ENCODE measurements at regions not wholly inside any gene's neighbourhood (a gene's known extent, or its start where the extent isn't known, plus 50 kb on each side); places are given as distances from the start of the nearest gene placed in this dataset.

DNA sequence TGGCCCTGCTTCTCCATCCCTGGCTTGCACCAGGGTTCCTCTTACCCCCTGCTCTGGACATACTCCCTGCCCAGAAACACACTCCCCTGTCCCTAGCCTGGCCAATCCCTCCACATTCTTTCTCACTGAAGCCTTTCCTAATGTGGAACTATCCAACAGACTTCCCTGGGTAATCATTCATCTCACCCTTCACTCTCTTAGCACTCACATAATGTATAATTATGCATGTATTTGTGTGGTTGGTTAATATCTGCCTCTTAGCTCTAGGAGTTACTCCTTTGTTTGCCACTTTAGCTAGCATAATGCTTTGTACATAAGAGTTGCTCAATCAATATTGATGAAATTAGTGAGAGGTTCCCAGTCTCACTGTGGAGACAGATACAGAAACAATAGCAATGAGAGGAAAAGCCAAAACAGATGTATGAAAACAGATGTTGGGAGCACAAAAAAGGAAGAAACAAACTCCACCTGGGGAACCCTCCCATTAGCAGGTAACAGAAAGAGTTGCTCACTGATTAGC lies 76.9 kb upstream of the WARS2 start (continued):
- TF ChIP-seq, protein P1, sequence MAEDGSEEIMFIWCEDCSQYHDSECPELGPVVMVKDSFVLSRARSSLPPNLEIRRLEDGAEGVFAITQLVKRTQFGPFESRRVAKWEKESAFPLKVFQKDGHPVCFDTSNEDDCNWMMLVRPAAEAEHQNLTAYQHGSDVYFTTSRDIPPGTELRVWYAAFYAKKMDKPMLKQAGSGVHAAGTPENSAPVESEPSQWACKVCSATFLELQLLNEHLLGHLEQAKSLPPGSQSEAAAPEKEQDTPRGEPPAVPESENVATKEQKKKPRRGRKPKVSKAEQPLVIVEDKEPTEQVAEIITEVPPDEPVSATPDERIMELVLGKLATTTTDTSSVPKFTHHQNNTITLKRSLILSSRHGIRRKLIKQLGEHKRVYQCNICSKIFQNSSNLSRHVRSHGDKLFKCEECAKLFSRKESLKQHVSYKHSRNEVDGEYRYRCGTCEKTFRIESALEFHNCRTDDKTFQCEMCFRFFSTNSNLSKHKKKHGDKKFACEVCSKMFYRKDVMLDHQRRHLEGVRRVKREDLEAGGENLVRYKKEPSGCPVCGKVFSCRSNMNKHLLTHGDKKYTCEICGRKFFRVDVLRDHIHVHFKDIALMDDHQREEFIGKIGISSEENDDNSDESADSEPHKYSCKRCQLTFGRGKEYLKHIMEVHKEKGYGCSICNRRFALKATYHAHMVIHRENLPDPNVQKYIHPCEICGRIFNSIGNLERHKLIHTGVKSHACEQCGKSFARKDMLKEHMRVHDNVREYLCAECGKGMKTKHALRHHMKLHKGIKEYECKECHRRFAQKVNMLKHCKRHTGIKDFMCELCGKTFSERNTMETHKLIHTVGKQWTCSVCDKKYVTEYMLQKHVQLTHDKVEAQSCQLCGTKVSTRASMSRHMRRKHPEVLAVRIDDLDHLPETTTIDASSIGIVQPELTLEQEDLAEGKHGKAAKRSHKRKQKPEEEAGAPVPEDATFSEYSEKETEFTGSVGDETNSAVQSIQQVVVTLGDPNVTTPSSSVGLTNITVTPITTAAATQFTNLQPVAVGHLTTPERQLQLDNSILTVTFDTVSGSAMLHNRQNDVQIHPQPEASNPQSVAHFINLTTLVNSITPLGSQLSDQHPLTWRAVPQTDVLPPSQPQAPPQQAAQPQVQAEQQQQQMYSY (CRISPR knock-in tag; IDR thresholded peaks at IDR 0.05): no peak
- TF ChIP-seq EP300 (IDR thresholded peaks at IDR 0.05; ENCODE audit: borderline replicate concordance in 1 of 2, control insufficient read depth in 1 of 2, low read depth in 2 of 2, low read length in 2 of 2): no peak
- TF ChIP-seq JUNB (IDR thresholded peaks at IDR 0.05): no peak
- no peak for TF ChIP-seq STAT1 (conservative IDR thresholded peaks at IDR 0.05)

DNA sequence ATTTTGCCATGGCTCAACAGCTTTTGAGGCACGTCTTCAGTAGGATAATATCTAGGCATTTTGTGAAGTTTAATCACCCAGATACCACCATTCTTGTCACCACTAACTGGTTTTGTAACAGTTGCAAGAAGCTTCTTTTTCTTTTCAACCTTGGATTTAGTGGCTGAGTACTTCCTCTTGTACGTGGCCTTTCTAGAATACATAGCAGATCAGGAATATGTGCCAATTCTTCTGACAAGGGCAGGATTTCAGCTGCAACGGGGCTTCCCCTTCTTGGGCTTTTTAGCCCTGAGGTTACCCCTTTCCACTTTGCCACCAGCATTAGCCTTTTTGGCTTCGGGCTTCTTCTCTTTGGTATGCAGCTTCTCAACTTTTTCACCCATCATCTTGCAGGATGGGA lies 79.3 kb upstream of the WARS2 start:
- in situ Hi-C loops (cut with MboI) (no loop called here), intact Hi-C loops (cut with micrococcal nuclease; ENCODE audit: unreplicated experiment) (no loop called here)
- ChIA-PET RAD21 (ENCODE audit: unreplicated experiment) (no interaction called here), CTCF (no interaction called here), SMC1A (ENCODE audit: uncharacterized antibody, unreplicated experiment) (interaction anchor here (0.7 to 1.4 kb wide), 4 partner anchors 9 to 1082 kb away, joined by 3 to 4 read pairs (median 4); no protein-coding TSS in a partner anchor), POLR2A (no interaction called here)
- Histone ChIP-seq H3K36me3 (ENCODE audit: control insufficient read depth in 2 of 2, insufficient read depth in 2 of 2, low read length in 1 of 2) (no peaks in the 10 kb centered on the region), H3K4me3 (no peak overlapping the region), H3K4me1 (ENCODE audit: control insufficient read depth, insufficient read depth, low read length) (no peaks in the 10 kb centered on the region), H3K4me2 (ENCODE audit: control insufficient read depth, insufficient read depth) (no peak overlapping the region), H3K9ac (ENCODE audit: control insufficient read depth, insufficient read depth, low read length) (no peak overlapping the region), H3K27me3 (replicated peaks in 1 of 2; ENCODE audit: control insufficient read depth in 2 of 2, insufficient read depth in 2 of 2, low read length in 1 of 2) (no peaks in the 10 kb centered on the region), H3K9me3 (replicated peaks; ENCODE audit: control insufficient read depth, insufficient read depth, low read length) (no peaks in the 10 kb centered on the region), H4K20me1 (ENCODE audit: control insufficient read depth, insufficient read depth) (no peaks in the 10 kb centered on the region), H2AFZ (ENCODE audit: control insufficient read depth, low read depth, low read length) (no peak overlapping the region), H3K27ac (ENCODE audit: control insufficient read depth, insufficient read depth) (no peak overlapping the region), H3K79me2 (ENCODE audit: control insufficient read depth, insufficient read depth, low read length) (no peaks in the 10 kb centered on the region)
- DNase-seq (ENCODE audit: low read depth, low spot score): no peak
- no peak for ATAC-seq
- 66% methylated on average over 4 of the region's 4 CpGs for WGBS (ENCODE audit: insufficient coverage, insufficient replicate concordance, low lambda C conversion rate, missing lambda C conversion rate)
- BruUV-seq (replicated peaks): no TSS peak
- no peak for FAIRE-seq
- TF ChIP-seq EED (IDR thresholded peaks at IDR 0.05; ENCODE audit: low read depth) (no peak), HDAC2 (IDR thresholded peaks at IDR 0.05) (no peak), ZNF274 (IDR thresholded peaks at IDR 0.05; ENCODE audit: insufficient read depth, insufficient read length) (no peak)
- TF ChIP-seq, protein P2, sequence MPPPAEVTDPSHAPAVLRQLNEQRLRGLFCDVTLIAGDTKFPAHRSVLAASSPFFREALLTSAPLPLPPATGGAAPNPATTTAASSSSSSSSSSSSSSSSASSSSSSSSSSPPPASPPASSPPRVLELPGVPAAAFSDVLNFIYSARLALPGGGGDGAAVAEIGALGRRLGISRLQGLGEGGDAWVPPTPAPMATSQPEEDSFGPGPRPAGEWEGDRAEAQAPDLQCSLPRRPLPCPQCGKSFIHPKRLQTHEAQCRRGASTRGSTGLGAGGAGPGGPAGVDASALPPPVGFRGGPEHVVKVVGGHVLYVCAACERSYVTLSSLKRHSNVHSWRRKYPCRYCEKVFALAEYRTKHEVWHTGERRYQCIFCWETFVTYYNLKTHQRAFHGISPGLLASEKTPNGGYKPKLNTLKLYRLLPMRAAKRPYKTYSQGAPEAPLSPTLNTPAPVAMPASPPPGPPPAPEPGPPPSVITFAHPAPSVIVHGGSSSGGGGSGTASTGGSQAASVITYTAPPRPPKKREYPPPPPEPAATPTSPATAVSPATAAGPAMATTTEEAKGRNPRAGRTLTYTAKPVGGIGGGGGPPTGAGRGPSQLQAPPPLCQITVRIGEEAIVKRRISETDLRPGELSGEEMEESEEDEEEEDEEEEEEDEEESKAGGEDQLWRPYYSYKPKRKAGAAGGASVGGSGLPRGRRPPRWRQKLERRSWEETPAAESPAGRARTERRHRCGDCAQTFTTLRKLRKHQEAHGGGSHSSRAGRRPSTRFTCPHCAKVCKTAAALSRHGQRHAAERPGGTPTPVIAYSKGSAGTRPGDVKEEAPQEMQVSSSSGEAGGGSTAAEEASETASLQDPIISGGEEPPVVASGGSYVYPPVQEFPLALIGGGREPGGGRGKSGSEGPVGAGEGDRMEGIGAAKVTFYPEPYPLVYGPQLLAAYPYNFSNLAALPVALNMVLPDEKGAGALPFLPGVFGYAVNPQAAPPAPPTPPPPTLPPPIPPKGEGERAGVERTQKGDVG (CRISPR knock-in tag; IDR thresholded peaks at IDR 0.05): no peak
- TF ChIP-seq, protein P3, sequence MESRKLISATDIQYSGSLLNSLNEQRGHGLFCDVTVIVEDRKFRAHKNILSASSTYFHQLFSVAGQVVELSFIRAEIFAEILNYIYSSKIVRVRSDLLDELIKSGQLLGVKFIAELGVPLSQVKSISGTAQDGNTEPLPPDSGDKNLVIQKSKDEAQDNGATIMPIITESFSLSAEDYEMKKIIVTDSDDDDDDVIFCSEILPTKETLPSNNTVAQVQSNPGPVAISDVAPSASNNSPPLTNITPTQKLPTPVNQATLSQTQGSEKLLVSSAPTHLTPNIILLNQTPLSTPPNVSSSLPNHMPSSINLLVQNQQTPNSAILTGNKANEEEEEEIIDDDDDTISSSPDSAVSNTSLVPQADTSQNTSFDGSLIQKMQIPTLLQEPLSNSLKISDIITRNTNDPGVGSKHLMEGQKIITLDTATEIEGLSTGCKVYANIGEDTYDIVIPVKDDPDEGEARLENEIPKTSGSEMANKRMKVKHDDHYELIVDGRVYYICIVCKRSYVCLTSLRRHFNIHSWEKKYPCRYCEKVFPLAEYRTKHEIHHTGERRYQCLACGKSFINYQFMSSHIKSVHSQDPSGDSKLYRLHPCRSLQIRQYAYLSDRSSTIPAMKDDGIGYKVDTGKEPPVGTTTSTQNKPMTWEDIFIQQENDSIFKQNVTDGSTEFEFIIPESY (IDR thresholded peaks at IDR 0.05): no peak
- TF ChIP-seq, protein P4, sequence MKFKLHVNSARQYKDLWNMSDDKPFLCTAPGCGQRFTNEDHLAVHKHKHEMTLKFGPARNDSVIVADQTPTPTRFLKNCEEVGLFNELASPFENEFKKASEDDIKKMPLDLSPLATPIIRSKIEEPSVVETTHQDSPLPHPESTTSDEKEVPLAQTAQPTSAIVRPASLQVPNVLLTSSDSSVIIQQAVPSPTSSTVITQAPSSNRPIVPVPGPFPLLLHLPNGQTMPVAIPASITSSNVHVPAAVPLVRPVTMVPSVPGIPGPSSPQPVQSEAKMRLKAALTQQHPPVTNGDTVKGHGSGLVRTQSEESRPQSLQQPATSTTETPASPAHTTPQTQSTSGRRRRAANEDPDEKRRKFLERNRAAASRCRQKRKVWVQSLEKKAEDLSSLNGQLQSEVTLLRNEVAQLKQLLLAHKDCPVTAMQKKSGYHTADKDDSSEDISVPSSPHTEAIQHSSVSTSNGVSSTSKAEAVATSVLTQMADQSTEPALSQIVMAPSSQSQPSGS (IDR thresholded peaks at IDR 0.05; ENCODE audit: low read length): no peak

Data from GM12878 (cell line).